Thyroid gland (tissue), 4 donors: ENCODE measurements at regions not wholly inside any gene's neighbourhood (a gene's known extent, or its start where the extent isn't known, plus 50 kb on each side); places are given as distances from the start of the nearest gene placed in this dataset.

Experiments used
- DNase-seq, 2 donors: peaks; one replicate each; pipeline ENCODE4 v3.0.0-alpha.2; 2019
- H3K27ac ChIP-seq, 3 donors: fragments of 200-600 bp; sonication (generic); 1 replicate in 2 of 3; 2 replicates in 1 of 3; pipeline ENCODE4 v1.5.1; 2016 to 2019; ENCODE audit warnings: mild to moderate bottlenecking in 1 of 3, moderate library complexity in 1 of 3
- H3K27me3 ChIP-seq: fragments of 200-600 bp; sonication (generic); one replicate; pipeline ENCODE4 v1.5.1; 2019
- H3K36me3 ChIP-seq, 2 donors: fragments of 200-600 bp; sonication (generic); one replicate each; pipeline ENCODE4 v1.5.1; 2016 to 2019
- H3K4me1 ChIP-seq, 2 donors: fragments of 200-600 bp; sonication (generic); one replicate each; pipeline ENCODE4 v1.5.1; 2017 to 2019
- H3K4me3 ChIP-seq, 3 donors: fragments of 200-600 bp; sonication (generic); replicated peaks in 1 of 3; 1 replicate in 2 of 3; 2 replicates in 1 of 3; pipeline ENCODE4 v1.5.1; 2016; ENCODE audit warnings: mild to moderate bottlenecking in 1 of 3
- H3K9me3 ChIP-seq: fragments of 200-600 bp; sonication (generic); one replicate; pipeline ENCODE4 v1.5.1; 2017
- POLR2A ChIP-seq, 2 donors: fragments of 450-650 bp; IDR thresholded peaks; one replicate each; pipeline ENCODE4 v1.6.1; 2017; ENCODE audit warnings: antibody characterized with exemption in 2 of 2, mild to moderate bottlenecking in 2 of 2, moderate library complexity in 1 of 2
- WGBS, 2 donors: methylation state at CpG; one replicate each; pipeline ENCODE4 v1.1.5; 2017; 5-methylcytosine and 5-hydroxymethylcytosine counted together
- intact Hi-C: fragments of 100-400 bp; cut with DNase I; formaldehyde crosslinking; loops from one replicate; pipeline ENCODE4 v1.15.1; 2023
- TF ChIP-seq, protein P1 (sequence below), 6 experiments: fragments of 200-600 bp in 3 of 6; fragments of 450-650 bp in 3 of 6; sonication (generic) in 3 of 6; IDR thresholded peaks; one replicate each; pipeline ENCODE4 v1.5.1; 2016 to 2019; ENCODE audit warnings: antibody characterized with exemption in 6 of 6, mild to moderate bottlenecking in 2 of 6, inconsistent platforms in 1 of 6, moderate library complexity in 1 of 6

DNA sequence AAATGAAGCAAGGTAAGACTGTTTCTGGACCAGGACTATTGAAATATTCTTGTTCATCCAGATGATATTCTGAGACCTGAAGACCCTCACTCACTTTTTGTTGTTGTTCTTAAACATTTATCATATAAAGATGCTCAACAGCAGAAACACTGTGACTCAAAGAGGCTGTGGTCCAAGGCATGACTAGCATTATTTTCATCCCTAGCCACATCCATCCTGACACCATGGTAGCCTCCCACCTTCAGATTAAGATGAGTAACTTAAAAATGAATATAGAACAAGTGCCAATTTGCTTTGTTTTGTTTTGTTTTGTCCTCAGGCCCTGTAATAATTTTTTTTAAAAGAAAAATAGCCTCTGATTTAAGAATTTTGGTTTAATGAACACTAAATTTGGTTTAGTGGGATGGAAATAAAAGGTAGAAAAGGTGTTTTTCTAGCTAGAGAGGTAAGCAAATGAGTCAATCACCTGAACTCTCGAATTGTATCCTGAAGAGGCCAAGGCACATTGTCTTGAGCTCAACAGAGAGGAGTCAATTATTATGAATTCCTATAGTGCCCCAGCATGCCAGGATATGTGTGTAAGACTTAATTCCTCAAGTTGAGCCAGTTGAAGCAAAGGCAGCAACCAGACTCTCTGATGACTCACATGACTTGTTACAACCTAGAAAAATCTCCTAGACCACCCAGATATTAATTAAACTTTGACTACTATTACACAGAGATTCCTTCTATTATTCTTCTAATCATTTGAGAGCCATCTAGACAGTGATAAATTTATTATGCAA, 380.1 kb upstream of the TUSC1 start:
- H3K4me3 ChIP-seq: no peak overlapping the region
- no peaks in the 10 kb centered on the region for H3K27me3 ChIP-seq
- no peaks in the 10 kb centered on the region for H3K9me3 ChIP-seq
- DNase-seq: no peak
- WGBS, 2 donors: 68 to 83% methylated on average over 1 of the region's 1 CpG
- peaks cover 0 to 7% of the 10 kb centered on the region in 2 donors for H3K4me1 ChIP-seq
- TF ChIP-seq, protein P1, sequence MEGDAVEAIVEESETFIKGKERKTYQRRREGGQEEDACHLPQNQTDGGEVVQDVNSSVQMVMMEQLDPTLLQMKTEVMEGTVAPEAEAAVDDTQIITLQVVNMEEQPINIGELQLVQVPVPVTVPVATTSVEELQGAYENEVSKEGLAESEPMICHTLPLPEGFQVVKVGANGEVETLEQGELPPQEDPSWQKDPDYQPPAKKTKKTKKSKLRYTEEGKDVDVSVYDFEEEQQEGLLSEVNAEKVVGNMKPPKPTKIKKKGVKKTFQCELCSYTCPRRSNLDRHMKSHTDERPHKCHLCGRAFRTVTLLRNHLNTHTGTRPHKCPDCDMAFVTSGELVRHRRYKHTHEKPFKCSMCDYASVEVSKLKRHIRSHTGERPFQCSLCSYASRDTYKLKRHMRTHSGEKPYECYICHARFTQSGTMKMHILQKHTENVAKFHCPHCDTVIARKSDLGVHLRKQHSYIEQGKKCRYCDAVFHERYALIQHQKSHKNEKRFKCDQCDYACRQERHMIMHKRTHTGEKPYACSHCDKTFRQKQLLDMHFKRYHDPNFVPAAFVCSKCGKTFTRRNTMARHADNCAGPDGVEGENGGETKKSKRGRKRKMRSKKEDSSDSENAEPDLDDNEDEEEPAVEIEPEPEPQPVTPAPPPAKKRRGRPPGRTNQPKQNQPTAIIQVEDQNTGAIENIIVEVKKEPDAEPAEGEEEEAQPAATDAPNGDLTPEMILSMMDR (IDR thresholded peaks at IDR 0.05): no peak
- TF ChIP-seq POLR2A (IDR thresholded peaks at IDR 0.05): no peak
- intact Hi-C loops: no loop called here
- no peaks in the 10 kb centered on the region for H3K36me3 ChIP-seq
- H3K27ac ChIP-seq: no peak overlapping the region

DNA sequence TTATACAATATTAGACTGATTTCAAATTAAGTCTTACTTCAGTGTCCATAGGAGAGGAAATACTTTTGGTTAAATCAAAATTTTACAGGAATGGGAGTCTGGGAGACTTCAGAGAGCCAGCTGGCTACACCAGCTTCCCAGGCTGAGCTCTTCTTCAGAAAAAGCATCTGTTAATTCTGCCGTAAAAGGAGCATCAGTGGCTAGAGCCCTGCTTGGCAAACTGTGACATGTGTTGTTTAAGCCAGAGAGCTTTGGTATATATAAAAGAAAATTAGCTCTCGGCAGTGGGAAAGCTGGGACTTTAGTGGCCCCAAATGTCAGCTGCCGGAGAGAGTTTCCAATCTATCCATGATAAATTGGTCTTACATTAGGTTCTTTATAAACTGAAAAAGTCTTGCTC, 378.8 kb upstream of the TUSC1 start:
- WGBS, 2 donors: 68 to 70% methylated on average over 3 of the region's 3 CpGs
- Histone ChIP-seq H3K9me3 (no peaks in the 10 kb centered on the region), H3K27me3 (no peaks in the 10 kb centered on the region), H3K4me3 (no peak overlapping the region), H3K36me3 (no peaks in the 10 kb centered on the region), H3K27ac (no peak overlapping the region), H3K4me1 (peaks cover 0 to 7% of the 10 kb centered on the region in 2 donors)
- no peak for DNase-seq
- intact Hi-C loops: no loop called here
- TF ChIP-seq POLR2A (IDR thresholded peaks at IDR 0.05): no peak
- TF ChIP-seq, protein P1 (IDR thresholded peaks at IDR 0.05): no peak

DNA sequence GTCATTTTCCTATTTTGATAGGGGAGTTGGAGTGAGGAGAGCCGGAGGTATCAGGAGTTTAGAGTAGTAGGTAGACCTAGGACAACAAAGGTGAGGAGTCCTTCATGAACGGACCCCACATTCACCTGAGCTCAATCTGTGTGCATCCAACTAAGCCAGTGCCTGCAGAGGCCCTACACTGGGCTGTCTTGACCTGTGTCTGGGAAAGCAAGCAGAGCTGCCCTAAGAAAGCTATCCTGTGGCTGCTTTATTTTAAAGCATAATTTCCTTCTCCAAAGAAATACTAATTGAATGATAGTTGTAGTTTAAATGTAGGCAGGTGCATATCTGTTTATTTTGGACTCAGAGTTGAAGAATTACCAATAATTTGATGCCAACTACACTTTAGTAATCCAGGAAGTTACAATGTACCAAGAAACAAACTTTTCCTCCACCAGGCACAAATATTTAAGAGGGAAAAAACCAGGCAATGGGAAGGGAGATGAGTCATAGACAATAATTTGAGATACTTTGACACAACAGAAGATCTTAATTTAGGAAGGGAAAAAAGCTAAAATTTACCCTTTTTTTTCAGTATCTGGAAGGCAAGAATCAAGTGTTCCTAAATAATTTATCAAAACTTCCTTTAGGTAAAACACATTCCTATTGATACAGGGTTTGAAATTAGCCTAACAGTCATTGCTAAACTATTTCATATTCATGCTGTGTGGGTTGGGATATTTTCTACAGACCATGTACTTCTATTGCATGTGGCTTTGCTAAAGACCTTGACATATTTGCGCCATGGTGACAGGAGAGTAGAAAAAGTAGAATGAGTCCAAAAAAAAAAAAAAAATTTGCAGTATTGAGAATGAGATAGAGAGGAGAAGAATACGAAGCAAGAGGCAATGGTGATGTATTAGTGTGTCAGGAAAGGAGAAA, 376.6 kb upstream of the TUSC1 start:
- TF ChIP-seq POLR2A (IDR thresholded peaks at IDR 0.05): no peak
- TF ChIP-seq, protein P1 (IDR thresholded peaks at IDR 0.05): no peak
- H3K9me3 ChIP-seq: no peaks in the 10 kb centered on the region
- H3K4me1 ChIP-seq: peaks cover 0 to 7% of the 10 kb centered on the region in 2 donors
- WGBS, 2 donors: 79 to 82% methylated on average over 4 of the region's 4 CpGs
- no peaks in the 10 kb centered on the region for H3K27me3 ChIP-seq
- no peak overlapping the region for H3K27ac ChIP-seq
- no peak for DNase-seq
- intact Hi-C loops: no loop called here
- H3K4me3 ChIP-seq: no peak overlapping the region
- no peaks in the 10 kb centered on the region for H3K36me3 ChIP-seq

DNA sequence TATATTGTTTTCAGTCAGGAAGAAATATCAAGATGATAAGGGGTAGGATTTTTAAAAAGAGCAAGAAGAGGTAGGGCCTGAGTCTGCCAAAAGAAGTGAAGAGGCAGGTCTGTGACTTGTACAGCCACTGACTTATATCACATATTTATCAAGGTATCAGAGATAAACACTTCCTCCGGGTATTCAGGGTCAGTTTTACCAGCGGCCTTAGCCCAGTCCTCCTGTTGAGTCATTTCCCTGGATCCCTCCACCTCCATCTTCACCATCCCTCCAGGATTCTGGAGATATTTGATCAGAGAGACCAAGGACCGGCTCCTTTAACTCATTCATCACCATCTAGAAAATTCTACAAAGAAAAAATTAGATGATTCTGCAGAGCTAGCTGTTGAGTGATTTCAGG, 375.7 kb upstream of the TUSC1 start:
- TF ChIP-seq, protein P1 (IDR thresholded peaks at IDR 0.05): no peak
- no peak for TF ChIP-seq POLR2A (IDR thresholded peaks at IDR 0.05)
- WGBS, 2 donors: 89 to 90% methylated on average over 3 of the region's 3 CpGs
- DNase-seq: no peak
- H3K36me3 ChIP-seq: no peaks in the 10 kb centered on the region
- H3K4me1 ChIP-seq: peaks cover 0 to 7% of the 10 kb centered on the region in 2 donors
- intact Hi-C loops: no loop called here
- no peaks in the 10 kb centered on the region for H3K27me3 ChIP-seq
- no peak overlapping the region for H3K4me3 ChIP-seq
- H3K9me3 ChIP-seq: no peaks in the 10 kb centered on the region
- H3K27ac ChIP-seq: no peak overlapping the region

DNA sequence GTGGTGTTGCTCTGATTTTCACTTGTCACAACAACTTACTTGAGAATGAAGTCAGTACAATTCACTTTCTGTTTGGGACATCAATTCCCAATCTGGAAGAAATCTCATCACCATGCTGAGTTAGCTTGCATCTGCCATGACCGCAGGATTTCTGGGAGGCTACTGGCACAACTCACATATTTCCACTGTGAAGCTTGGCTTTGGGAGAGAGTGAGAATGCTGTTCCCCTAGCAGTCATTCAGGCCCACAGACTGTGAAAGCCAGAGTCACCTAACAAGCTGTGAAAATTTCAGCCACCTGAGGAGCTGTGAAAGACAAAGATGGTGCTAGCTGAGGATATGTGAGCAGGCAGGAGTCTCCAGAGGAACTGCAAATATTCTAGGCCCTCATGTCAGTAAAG, 365.2 kb upstream of the TUSC1 start:
- intact Hi-C loops: no loop called here
- DNase-seq: no peak
- Histone ChIP-seq H3K36me3 (no peaks in the 10 kb centered on the region), H3K4me1 (no peaks in the 10 kb centered on the region), H3K27ac (no peak overlapping the region), H3K27me3 (no peaks in the 10 kb centered on the region), H3K4me3 (no peak overlapping the region), H3K9me3 (no peaks in the 10 kb centered on the region)
- TF ChIP-seq, protein P1 (IDR thresholded peaks at IDR 0.05): no peak
- TF ChIP-seq POLR2A (IDR thresholded peaks at IDR 0.05): no peak
- 82 to 85% methylated on average over 1 of the region's 1 CpG for WGBS, 2 donors
